ENCODE measurements at regions not wholly inside any gene's neighbourhood (a gene's known extent, or its start where the extent isn't known, plus 50 kb on each side); places are given as distances from the start of the nearest gene placed in this dataset.

DNA sequence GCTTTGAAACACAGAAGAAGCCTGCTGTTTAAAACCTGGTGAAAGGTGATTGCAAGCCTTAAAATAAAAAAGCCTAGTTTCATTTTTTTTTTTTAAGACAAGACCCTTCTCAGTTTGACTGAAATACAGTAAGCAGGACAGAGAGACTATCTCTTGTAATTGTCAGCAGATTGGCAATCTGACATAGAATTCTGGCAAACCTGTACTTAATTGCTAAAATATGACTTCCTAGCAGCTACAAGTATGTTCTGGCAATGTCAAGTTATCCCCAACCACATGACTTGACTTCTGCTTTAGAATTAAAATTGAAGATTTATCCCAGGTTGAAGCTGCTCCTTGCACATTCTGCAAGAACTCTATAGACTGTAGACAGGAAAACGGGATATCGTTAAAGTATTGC, 232.8 kb upstream of the NR2F2 start:
- H3K4me3 ChIP-seq: no peak overlapping the region
- no peaks in the 10 kb centered on the region for H3K9me3 ChIP-seq (replicated peaks)
- H3K36me3 ChIP-seq: no peaks in the 10 kb centered on the region
- peaks cover 25% of the 10 kb centered on the region for H3K4me1 ChIP-seq (replicated peaks)
- no peak overlapping the region for H3K27ac ChIP-seq
- no peak for DNase-seq (ENCODE audit: low read depth in 1 of 2, low spot score in 2 of 2)
- H3K27me3 ChIP-seq (replicated peaks): no peaks in the 10 kb centered on the region

DNA sequence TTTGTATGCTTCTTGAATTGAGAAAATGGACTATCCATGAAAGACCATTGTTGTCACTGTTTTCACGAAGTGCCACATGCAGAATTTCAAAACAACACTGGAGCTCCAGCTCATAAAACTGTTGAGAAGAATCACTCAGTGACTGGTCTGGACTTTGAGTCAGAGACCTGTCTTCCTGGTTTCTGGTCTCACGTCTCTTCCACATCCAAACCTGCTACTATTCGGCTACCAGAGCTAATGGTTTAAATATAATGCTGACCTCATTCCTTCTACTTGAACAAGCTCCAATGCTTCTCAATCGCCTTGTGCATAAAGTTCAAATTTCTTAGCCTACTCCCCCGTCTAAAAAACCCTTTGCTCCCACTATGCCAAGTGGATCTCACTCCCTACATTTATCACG, 227.9 kb upstream of the NR2F2 start:
- H3K4me3 ChIP-seq: no peak overlapping the region
- no peaks in the 10 kb centered on the region for H3K9me3 ChIP-seq (replicated peaks)
- H3K36me3 ChIP-seq: no peaks in the 10 kb centered on the region
- H3K27ac ChIP-seq: no peak overlapping the region
- no peaks in the 10 kb centered on the region for H3K27me3 ChIP-seq (replicated peaks)
- H3K4me1 ChIP-seq (replicated peaks): no peaks in the 10 kb centered on the region
- DNase-seq (ENCODE audit: low read depth in 1 of 2, low spot score in 2 of 2): no peak

DNA sequence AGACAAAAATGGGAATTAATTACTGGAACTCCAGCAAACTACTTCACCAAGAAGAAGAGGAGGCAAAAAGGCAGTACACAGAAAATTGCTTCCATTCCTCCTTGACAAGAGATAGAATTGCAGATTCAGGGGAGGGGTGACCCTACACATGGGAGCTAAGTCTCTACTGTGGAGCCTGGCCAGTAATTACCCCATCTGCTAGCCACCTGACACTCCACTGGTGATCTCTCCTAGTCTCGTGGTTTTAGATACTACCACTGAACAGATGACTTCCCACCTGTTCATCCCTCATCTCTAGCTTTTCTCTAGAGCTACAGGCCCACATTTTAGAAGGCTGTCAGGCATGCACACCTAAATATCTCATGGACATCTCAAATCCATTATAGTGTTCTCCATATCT, 224.3 kb upstream of the NR2F2 start:
- Histone ChIP-seq H3K4me1 (replicated peaks) (no peaks in the 10 kb centered on the region), H3K27me3 (replicated peaks) (no peaks in the 10 kb centered on the region), H3K4me3 (no peak overlapping the region), H3K9me3 (replicated peaks) (no peaks in the 10 kb centered on the region), H3K36me3 (no peaks in the 10 kb centered on the region), H3K27ac (no peak overlapping the region)
- no peak for DNase-seq (ENCODE audit: low read depth in 1 of 2, low spot score in 2 of 2)

DNA sequence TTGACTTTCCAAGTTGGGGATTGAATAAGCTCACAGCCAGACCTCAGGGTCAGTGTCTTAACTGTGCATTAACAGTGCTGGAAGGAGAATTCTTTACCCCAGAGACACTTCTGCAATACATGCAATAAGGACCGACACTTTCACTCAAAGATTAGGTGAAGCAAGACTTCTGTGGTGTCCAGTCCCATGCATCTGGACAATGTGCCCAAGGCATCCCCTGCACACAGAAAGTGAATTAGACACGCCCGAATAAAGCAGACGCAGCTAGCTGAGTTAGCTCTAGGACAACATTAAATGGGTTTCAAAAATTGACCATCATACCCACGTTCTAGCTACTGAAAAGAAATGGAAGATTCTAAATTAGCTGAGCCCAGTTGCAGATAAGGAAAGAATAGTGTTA, 223.9 kb upstream of the NR2F2 start:
- H3K4me3 ChIP-seq: no peak overlapping the region
- H3K27me3 ChIP-seq (replicated peaks): no peaks in the 10 kb centered on the region
- H3K27ac ChIP-seq: no peak overlapping the region
- H3K36me3 ChIP-seq: no peaks in the 10 kb centered on the region
- H3K4me1 ChIP-seq (replicated peaks): no peaks in the 10 kb centered on the region
- no peak for DNase-seq (ENCODE audit: low read depth in 1 of 2, low spot score in 2 of 2)
- no peaks in the 10 kb centered on the region for H3K9me3 ChIP-seq (replicated peaks)

DNA sequence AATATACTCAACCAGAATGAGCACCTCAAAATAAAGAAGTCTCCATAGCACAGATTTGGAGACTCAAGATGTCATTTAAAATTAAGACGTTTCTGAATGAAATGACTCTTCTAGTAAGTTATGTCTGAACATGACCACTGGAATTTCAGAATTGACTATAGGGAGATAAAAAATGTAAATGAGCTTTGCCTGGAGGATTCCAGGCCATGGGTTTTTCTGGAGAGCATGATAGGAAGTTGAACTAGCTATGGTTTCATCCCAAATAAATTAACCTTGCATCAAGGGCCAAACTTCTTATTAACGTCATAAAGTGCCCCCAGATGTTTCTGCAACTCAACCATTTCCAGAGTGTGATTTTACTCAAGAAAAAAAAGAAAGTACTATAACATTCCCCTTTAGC, 222.6 kb upstream of the NR2F2 start:
- H3K9me3 ChIP-seq (replicated peaks): no peaks in the 10 kb centered on the region
- H3K36me3 ChIP-seq: no peaks in the 10 kb centered on the region

DNA sequence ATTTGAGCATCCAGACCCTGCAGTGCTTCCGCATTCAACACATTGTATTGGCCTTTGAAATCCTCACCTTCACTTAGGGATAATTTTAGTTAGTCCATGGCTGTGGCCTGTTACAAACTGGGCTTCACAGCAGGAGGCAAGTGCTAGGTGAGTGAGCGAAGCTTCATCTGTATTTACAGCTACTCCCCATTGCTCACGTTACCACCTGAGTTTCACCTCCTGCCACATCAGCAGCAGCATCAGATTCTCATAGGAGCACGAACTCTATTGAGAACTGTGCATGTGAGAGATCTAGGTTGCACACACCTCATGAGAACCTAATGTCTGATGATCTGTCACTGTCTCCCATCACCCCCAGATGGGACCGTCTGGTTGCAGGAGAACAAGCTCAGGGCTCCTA, 222.1 kb upstream of the NR2F2 start:
- Histone ChIP-seq H3K27me3 (replicated peaks) (no peaks in the 10 kb centered on the region), H3K27ac (no peak overlapping the region), H3K9me3 (replicated peaks) (no peaks in the 10 kb centered on the region), H3K4me3 (no peak overlapping the region), H3K4me1 (replicated peaks) (no peaks in the 10 kb centered on the region), H3K36me3 (no peaks in the 10 kb centered on the region)
- no peak for DNase-seq (ENCODE audit: low read depth in 1 of 2, low spot score in 2 of 2)

More for the DNA sequence above, 222.6 kb upstream of the NR2F2 start:
- Histone ChIP-seq H3K4me3 (no peak overlapping the region), H3K27me3 (replicated peaks) (no peaks in the 10 kb centered on the region), H3K27ac (no peak overlapping the region), H3K4me1 (replicated peaks) (no peaks in the 10 kb centered on the region)
- peak in 1 of 2 experiments; percentile 6 for DNase-seq (ENCODE audit: low read depth in 1 of 2, low spot score in 2 of 2)

DNA sequence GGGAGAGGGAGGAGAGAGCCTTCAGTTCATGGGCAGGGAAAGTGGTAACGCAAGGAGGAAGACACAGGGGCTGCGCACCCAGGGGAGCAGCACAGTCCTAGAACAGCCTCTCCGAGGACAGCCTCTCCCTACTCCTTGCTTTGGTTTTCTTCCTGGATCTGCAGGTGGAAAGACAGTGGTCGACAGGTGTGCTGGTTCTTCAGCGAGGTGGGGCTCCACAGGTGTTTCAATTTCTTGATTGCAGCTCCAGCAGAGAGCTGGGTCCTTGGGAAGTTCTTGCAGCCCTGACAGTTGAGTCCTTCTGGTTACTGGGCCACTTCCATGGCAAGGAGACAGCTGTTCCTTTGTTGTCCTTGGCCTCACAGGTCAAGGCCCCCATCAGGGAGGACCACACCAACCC, 220.7 kb upstream of the NR2F2 start:
- Histone ChIP-seq H3K27ac (no peak overlapping the region), H3K27me3 (replicated peaks) (no peaks in the 10 kb centered on the region), H3K9me3 (replicated peaks) (no peaks in the 10 kb centered on the region), H3K36me3 (no peaks in the 10 kb centered on the region), H3K4me3 (no peak overlapping the region), H3K4me1 (replicated peaks) (no peaks in the 10 kb centered on the region)
- no peak for DNase-seq (ENCODE audit: low read depth in 1 of 2, low spot score in 2 of 2)

DNA sequence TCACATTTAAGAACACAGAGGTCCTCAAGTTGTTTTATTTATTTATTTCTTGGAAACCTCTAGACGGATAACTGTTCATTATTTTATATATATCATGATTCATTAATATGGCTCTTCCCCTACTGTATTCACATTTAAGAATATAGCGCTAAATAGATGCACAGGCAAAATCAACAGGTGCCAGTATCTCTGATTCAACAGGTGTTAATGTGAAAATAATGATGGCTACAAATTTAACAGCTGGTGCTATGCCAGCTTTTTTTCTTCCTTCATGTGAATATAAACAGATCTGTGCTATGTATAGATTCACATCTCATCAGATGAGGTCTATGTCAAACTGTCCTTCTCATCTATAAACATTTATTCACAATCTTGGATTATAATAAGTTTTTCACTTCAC, 218.5 kb upstream of the NR2F2 start:
- Histone ChIP-seq H3K4me1 (replicated peaks) (peaks cover 7% of the 10 kb centered on the region), H3K9me3 (replicated peaks) (no peaks in the 10 kb centered on the region), H3K27ac (no peak overlapping the region), H3K4me3 (no peak overlapping the region), H3K36me3 (no peaks in the 10 kb centered on the region), H3K27me3 (replicated peaks) (no peaks in the 10 kb centered on the region)
- no peak for DNase-seq (ENCODE audit: low read depth in 1 of 2, low spot score in 2 of 2)

DNA sequence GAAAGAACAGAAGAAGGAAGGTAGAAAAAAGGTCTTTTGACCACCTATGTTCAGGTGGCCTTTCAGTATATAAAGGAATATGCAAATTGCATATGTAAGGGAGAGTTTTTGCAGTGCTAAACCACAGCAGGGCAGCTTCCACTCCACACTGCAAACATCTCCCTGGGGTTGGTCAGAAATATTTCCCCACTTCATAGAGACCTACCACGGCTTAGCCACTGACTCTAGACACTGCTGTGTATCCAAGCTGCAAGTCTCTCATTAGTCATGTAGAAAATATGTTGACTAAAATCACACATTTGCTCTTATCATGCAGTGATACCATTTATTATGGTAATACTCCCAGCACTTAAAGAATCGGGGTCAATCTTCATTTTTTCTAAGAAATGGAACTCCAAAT, 214.9 kb upstream of the NR2F2 start:
- Histone ChIP-seq H3K9me3 (replicated peaks) (no peaks in the 10 kb centered on the region), H3K36me3 (no peaks in the 10 kb centered on the region), H3K27me3 (replicated peaks) (no peaks in the 10 kb centered on the region), H3K27ac (no peak overlapping the region), H3K4me3 (no peak overlapping the region), H3K4me1 (replicated peaks) (peaks cover 7% of the 10 kb centered on the region)
- DNase-seq (ENCODE audit: low read depth in 1 of 2, low spot score in 2 of 2): peak in 1 of 2 experiments; percentile 32

DNA sequence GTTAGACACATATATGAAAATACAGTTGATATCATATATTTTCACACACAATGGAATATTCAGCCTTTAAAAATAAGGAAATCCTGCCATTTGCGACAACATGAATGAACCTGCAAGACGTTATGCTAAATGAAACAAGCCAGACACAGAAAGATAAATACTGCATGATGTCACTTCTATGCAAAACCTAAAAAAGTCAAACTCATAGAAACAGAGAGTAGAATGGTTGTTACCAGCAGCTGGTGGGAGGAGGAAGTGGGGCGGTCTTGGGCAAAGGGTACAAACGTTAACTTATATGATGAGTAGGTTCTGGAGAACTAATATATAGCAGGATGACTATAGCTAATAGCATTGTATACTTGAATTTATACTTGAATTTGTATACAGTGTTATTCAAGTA, 213.2 kb upstream of the NR2F2 start:
- Histone ChIP-seq H3K27ac (no peak overlapping the region), H3K4me3 (no peak overlapping the region), H3K9me3 (replicated peaks) (no peaks in the 10 kb centered on the region), H3K36me3 (no peaks in the 10 kb centered on the region), H3K4me1 (replicated peaks) (peaks cover 7% of the 10 kb centered on the region), H3K27me3 (replicated peaks) (no peaks in the 10 kb centered on the region)
- no peak for DNase-seq (ENCODE audit: low read depth in 1 of 2, low spot score in 2 of 2)

DNA sequence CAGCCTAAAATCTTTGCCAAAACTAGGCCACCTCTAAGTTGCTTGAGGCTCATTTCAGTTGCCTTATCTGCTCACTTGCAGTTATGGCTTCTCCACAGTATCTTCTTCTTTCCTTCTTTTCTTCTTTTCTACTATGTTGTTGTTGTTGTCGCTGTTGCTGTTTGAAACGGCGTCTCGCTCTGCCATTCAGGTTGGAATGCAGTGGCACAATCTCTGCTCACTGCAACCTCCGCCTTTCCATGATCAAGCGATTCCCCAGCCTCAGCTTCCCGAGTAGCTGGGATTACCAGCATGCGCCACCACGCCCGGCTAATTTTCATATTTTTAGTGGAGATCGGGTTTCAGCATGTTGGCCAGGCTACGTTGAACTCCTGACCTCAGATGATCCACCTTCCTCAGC, 210.8 kb upstream of the NR2F2 start:
- Histone ChIP-seq H3K36me3 (no peaks in the 10 kb centered on the region), H3K9me3 (replicated peaks) (no peaks in the 10 kb centered on the region)

DNA sequence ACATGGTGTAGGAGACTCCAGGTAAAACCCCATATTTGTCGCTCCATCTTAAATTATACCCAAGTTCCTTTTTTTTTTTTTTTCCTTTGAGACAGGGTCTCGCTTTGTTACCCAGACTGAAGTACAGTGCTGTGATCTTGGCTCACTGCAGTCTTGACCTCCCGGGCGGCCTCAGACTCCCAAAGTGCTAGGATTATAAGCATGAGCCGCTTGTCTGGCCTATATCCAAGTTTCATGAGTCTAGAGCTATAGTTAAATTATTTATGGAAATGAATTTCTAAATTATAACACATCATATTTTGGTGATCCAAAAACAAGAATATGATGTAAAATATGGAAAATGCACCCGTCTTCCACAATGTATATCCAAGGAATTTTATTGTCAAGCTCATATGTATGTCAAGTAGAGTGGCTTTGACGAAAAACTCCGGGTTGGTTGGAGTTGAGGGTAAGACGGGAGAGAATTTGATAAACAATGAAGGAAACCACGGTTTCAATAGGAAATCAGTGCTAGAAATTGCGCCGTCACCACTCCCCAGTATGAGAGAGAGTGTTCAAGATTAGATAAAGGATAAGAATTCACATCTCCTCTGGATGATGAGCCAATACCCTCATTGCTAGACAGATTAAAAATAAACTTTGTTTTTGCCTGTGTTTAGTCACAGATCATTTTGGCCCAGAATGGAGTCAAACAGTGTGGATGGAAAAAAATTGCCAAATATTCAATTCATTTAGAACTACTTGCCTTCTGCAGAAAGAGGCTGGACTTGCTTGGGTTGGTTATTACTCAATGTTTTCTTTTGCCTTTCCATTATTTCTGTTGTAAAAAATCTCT, 209.2 kb upstream of the NR2F2 start:
- no peaks in the 10 kb centered on the region for H3K4me1 ChIP-seq (replicated peaks)
- no peaks in the 10 kb centered on the region for H3K27me3 ChIP-seq (replicated peaks)
- H3K4me3 ChIP-seq: no peak overlapping the region
- no peak for DNase-seq (ENCODE audit: low read depth in 1 of 2, low spot score in 2 of 2)
- no peak overlapping the region for H3K27ac ChIP-seq
- H3K9me3 ChIP-seq (replicated peaks): no peaks in the 10 kb centered on the region
- no peaks in the 10 kb centered on the region for H3K36me3 ChIP-seq

More for the DNA sequence above, 210.8 kb upstream of the NR2F2 start:
- Histone ChIP-seq H3K27me3 (replicated peaks) (no peaks in the 10 kb centered on the region), H3K27ac (no peak overlapping the region), H3K4me3 (no peak overlapping the region), H3K4me1 (replicated peaks) (peaks cover 7% of the 10 kb centered on the region)
- no peak for DNase-seq (ENCODE audit: low read depth in 1 of 2, low spot score in 2 of 2)

DNA sequence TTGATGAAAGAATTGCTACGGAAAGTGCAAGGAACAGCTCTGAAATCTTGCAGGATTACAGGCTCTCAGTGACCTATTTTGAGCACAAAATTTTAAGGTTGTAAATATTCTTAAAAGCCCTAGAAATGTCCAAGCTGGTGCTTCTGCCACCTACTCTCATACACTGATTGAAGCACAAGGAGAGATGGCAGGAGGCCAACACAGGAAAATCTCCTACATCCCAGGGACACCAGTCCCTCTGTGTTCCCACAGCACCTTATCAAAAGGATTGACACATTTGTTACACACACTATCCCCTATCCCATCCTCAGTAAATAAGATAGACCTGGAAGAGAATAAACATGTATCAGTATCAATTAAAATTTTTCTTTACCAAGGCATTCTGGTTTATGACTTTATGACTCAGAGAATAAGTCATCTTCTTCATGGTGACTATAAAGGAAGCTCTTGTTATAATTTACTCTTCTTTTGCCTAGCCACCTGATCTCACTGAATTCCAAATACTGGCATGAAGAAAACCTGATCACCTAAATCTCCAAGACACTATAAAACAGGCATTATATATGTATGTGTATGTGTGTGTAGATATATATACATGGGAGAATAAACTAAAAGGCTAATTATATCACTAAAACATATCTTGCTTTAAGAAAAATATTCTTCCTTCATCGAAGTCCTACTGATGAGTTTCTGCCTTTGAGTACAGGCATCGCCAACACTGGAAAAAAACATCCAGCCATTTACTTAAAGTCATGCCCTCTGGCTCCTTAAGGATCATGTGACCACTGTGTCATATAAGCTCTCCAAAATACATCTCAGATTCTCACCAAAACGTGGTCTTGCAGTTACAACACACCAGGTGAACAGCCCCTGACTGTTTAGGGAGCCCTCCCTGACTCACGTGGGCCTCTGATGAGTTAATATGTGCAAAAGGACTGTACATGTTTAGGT, 208.1 kb upstream of the NR2F2 start:
- Histone ChIP-seq H3K36me3 (no peaks in the 10 kb centered on the region), H3K4me3 (no peak overlapping the region), H3K4me1 (replicated peaks) (no peaks in the 10 kb centered on the region), H3K27me3 (replicated peaks) (no peaks in the 10 kb centered on the region), H3K9me3 (replicated peaks) (no peaks in the 10 kb centered on the region), H3K27ac (no peak overlapping the region)
- DNase-seq (ENCODE audit: low read depth in 1 of 2, low spot score in 2 of 2): no peak

DNA sequence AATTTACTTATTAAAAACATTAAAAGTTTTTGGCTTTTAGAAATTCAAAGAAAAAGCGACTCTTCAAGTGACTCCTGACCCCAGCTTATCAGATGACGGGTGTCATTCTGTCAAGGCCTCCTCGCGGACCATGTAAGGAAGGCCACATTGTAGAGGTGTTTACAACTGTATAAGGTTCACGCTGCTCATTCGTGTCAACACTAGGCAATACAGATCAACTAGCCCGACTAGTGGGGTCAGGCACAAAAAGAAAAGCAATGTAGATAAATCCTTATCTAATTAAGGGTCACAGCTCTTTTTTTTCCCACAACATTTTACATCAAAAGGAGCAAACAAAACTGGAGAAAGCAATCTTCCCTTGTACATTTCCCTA, 207.5 kb upstream of the NR2F2 start:
- Histone ChIP-seq H3K9me3 (replicated peaks) (no peaks in the 10 kb centered on the region), H3K27me3 (replicated peaks) (no peaks in the 10 kb centered on the region), H3K4me1 (replicated peaks) (no peaks in the 10 kb centered on the region), H3K27ac (no peak overlapping the region), H3K36me3 (no peaks in the 10 kb centered on the region), H3K4me3 (no peak overlapping the region)
- DNase-seq (ENCODE audit: low read depth in 1 of 2, low spot score in 2 of 2): no peak
